Liver (tissue), 2 donors: ENCODE measurements at regions not wholly inside any gene's neighbourhood (a gene's known extent, or its start where the extent isn't known, plus 50 kb on each side); places are given as distances from the start of the nearest gene placed in this dataset.

Experiments
- JUND ChIP-seq, 2 donors: IDR thresholded peaks; 2 replicates each; pipeline ENCODE4 v1.6.1; 2016; ENCODE audit warnings: antibody characterized with exemption in 2 of 2
- RAD21 ChIP-seq, 2 donors: IDR thresholded peaks; 2 replicates each; pipeline ENCODE4 v1.6.1; 2016; ENCODE audit warnings: antibody characterized with exemption in 2 of 2, mild to moderate bottlenecking in 2 of 2
- REST ChIP-seq: IDR thresholded peaks from 2 replicates; pipeline ENCODE4 v1.6.1; 2016; ENCODE audit warnings: antibody characterized with exemption, mild to moderate bottlenecking
- donor health status: healthy.

GRCh38 chrX:120021927-120022326, 55.6 kb downstream of the RHOXF2B start:
- TF ChIP-seq RAD21 (IDR thresholded peaks at IDR 0.05) (no peak), REST (no peak), JUND (IDR thresholded peaks at IDR 0.05) (no peak)
